ENCODE measurements at regions not wholly inside any gene's neighbourhood (a gene's known extent, or its start where the extent isn't known, plus 50 kb on each side); places are given as distances from the start of the nearest gene placed in this dataset.

- intact Hi-C loops (cut with DNase I, micrococcal nuclease) = no loop called here
- TF ChIP-seq CTCF (IDR thresholded peaks at IDR 0.05) = no peak
- H3K4me1 ChIP-seq (ENCODE audit: low read depth) = no peaks in the 10 kb centered on the region
- no peaks in the 10 kb centered on the region for H3K9me3 ChIP-seq
- DNase-seq (no peak), ATAC-seq (no peak)
- no peaks in the 10 kb centered on the region for H3K36me3 ChIP-seq (ENCODE audit: low read depth)
- no peak overlapping the region for H3K4me3 ChIP-seq
Observed at GRCh38 chrX:98654565-98654964, 1755.5 kb downstream of the PCDH19 start.
